KMS-11 (cell line): ENCODE measurements at regions not wholly inside any gene's neighbourhood (a gene's known extent, or its start where the extent isn't known, plus 50 kb on each side); places are given as distances from the start of the nearest gene placed in this dataset.

Experiments
- H2AFZ ChIP-seq: fragments of 200-600 bp; sonication (generic); 2 replicates; pipeline ENCODE4 v1.6.1; 2016; ENCODE audit warnings: antibody characterized with exemption, mixed run types, low read depth
- H3K27ac ChIP-seq: fragments of 200-600 bp; sonication (generic); 2 replicates; pipeline ENCODE4 v1.6.1; 2016; ENCODE audit warnings: mild to moderate bottlenecking, mixed run types
- H3K27me3 ChIP-seq: fragments of 200-600 bp; sonication (generic); 2 replicates; pipeline ENCODE4 v1.6.1; 2017; ENCODE audit warnings: mild to moderate bottlenecking, low read depth, mixed run types, moderate library complexity; ENCODE audit not compliant: insufficient read depth
- H3K36me3 ChIP-seq: fragments of 200-600 bp; sonication (generic); 2 replicates; pipeline ENCODE4 v1.6.1; 2017; ENCODE audit warnings: mild to moderate bottlenecking, mixed run types; ENCODE audit not compliant: insufficient read depth
- H3K4me1 ChIP-seq: fragments of 200-600 bp; sonication (generic); 2 replicates; pipeline ENCODE4 v1.6.1; 2016; ENCODE audit warnings: mild to moderate bottlenecking, low read depth, mixed run types; ENCODE audit not compliant: poor library complexity, severe bottlenecking
- H3K4me2 ChIP-seq: fragments of 200-600 bp; sonication (generic); 2 replicates; pipeline ENCODE4 v1.7.0; 2016; ENCODE audit warnings: mild to moderate bottlenecking, mixed run types
- H3K4me3 ChIP-seq: fragments of 200-600 bp; sonication (generic); IDR thresholded peaks from 2 replicates; pipeline ENCODE4 v1.6.1; 2017; ENCODE audit warnings: low read depth, low read length, mixed read lengths; ENCODE audit not compliant: insufficient read depth
- H3K79me2 ChIP-seq: fragments of 200-600 bp; sonication (generic); 2 replicates; pipeline ENCODE4 v1.6.1; 2016; ENCODE audit warnings: low read depth, mixed run types; ENCODE audit not compliant: insufficient read depth
- H3K9ac ChIP-seq: fragments of 200-600 bp; sonication (generic); 2 replicates; pipeline ENCODE4 v1.6.1; 2016; ENCODE audit warnings: mild to moderate bottlenecking, mixed run types
- H4K20me1 ChIP-seq: fragments of 200-600 bp; sonication (generic); 2 replicates; pipeline ENCODE4 v1.6.1; 2016; ENCODE audit warnings: mild to moderate bottlenecking, mixed run types; ENCODE audit not compliant: insufficient read depth
- CTCF ChIP-seq: fragments of 200-600 bp; sonication (generic); conservative IDR thresholded peaks from 2 replicates; pipeline ENCODE4 v1.6.1; 2017; ENCODE audit warnings: low read depth, mild to moderate bottlenecking, antibody characterized with exemption, low read length, moderate library complexity, mixed read lengths

DNA sequence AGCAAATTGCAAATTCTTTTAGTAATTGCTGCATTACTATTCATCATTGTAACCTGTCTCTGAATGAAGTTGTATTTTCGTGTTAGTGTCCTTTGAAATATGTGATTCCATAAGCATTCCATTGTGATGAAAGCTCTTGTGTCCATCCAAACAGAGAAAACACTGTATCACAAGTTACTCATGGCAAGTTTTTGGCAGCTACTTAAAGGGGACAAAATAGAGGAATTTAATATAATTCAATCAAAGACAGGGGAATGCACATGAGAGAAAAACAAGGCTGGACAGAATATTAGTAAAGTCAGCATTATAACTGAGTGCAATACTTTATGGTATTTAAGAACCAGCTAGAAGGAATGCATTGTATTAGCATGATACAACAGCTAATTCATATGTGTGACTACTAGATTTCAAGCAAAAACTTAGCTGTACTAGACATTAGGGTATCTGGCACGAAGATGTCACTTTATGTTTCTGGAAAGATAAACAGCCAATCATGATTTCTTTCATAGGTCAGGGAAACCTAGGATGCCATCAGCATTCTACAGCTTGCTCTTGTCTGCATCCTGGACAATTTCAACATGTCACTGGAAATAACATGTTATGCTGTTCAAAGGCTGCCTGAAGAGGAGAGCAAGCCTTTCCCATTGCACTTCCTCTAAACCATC is 270.6 kb upstream of the MARCKS start:
- Histone ChIP-seq H3K9ac (no peak overlapping the region), H3K79me2 (no peaks in the 10 kb centered on the region), H3K4me1 (no peaks in the 10 kb centered on the region), H3K36me3 (no peaks in the 10 kb centered on the region), H2AFZ (no peak overlapping the region), H3K27me3 (no peaks in the 10 kb centered on the region), H3K4me3 (no peak overlapping the region), H3K27ac (no peak overlapping the region), H3K4me2 (no peak overlapping the region), H4K20me1 (no peaks in the 10 kb centered on the region)
- no peak for TF ChIP-seq CTCF

- Histone ChIP-seq H3K27me3 (no peaks in the 10 kb centered on the region), H4K20me1 (no peaks in the 10 kb centered on the region), H2AFZ (no peak overlapping the region), H3K4me1 (no peaks in the 10 kb centered on the region), H3K4me3 (no peak overlapping the region), H3K4me2 (no peak overlapping the region), H3K36me3 (no peaks in the 10 kb centered on the region), H3K9ac (no peak overlapping the region), H3K79me2 (no peaks in the 10 kb centered on the region), H3K27ac (no peak overlapping the region)
- TF ChIP-seq CTCF, result no peak
These were observed 270.0 kb upstream of the MARCKS start for GRCh38 chr6:113587078-113587699.

- no peaks in the 10 kb centered on the region for H3K27me3 ChIP-seq
- TF ChIP-seq CTCF, result no peak
- H2AFZ ChIP-seq, result no peak overlapping the region
- H3K4me2 ChIP-seq, result no peak overlapping the region
- no peaks in the 10 kb centered on the region for H3K4me1 ChIP-seq
- no peaks in the 10 kb centered on the region for H3K79me2 ChIP-seq
- no peak overlapping the region for H3K27ac ChIP-seq
- H3K9ac ChIP-seq, result no peak overlapping the region
- H3K36me3 ChIP-seq, result no peaks in the 10 kb centered on the region
- no peaks in the 10 kb centered on the region for H4K20me1 ChIP-seq
- H3K4me3 ChIP-seq, result no peak overlapping the region
These were observed 268.5 kb upstream of the MARCKS start for GRCh38 chr6:113588646-113589045.

DNA sequence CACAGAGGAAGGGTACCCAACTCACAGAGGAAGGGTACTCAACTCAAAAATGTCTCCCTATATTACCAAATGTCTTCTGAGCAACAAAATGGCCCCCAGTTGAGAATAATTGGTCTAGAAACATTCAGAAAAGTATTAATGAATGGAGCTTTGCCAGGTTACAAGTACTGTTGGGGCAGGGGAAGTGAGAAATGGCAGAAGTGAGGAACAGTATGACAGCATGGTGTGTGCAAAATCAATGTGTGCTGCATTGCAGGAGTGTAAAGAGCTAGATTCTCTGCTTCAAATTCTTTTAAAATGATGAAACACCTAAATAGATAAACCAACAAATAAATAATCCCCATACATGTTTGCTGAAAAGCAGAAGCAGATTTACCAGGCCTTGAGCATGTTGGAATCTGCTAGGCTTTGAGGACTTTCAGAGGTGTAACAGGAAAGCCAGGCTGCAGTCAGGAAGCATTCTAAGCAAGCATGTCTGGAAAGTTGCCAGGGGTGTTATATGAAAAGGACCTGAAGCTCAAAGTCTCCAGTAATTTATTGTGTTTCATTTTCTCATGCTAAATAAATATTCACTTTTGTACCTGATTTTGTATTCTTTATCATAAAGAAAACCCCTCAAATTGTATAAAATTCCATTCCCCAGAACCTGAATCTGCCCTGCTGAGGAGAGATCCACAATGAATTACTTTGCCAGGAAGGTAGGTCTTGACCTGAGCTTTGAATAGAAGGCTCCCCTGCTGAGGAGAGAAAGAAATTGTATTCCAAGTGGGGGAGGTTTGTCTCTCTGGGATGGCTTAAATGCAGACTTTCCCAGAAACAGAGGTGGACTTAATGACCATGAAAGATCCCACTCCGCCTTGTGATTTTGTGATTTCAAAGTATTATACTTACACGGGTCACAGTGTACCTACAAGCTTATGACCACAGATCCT is 265.0 kb upstream of the MARCKS start:
- Histone ChIP-seq H3K27me3 (no peaks in the 10 kb centered on the region), H3K36me3 (no peaks in the 10 kb centered on the region), H3K79me2 (no peaks in the 10 kb centered on the region), H4K20me1 (no peaks in the 10 kb centered on the region), H3K27ac (no peak overlapping the region), H3K4me3 (no peak overlapping the region), H3K4me2 (no peak overlapping the region), H3K4me1 (no peaks in the 10 kb centered on the region), H3K9ac (no peak overlapping the region), H2AFZ (no peak overlapping the region)
- TF ChIP-seq CTCF, result no peak
